Heart left ventricle (tissue), 16 donors: ENCODE measurements at regions not wholly inside any gene's neighbourhood (a gene's known extent, or its start where the extent isn't known, plus 50 kb on each side); places are given as distances from the start of the nearest gene placed in this dataset.
"Not testable (repeated sequence)": the region's sequence is repeated elsewhere in the genome, so short reads cannot be mapped to it uniquely, and the experiment has no call there.

ENCODE experiments used
- ATAC-seq, 4 donors: fragments of 200-7000 bp; cut with Tn5 transposase; one replicate each; pipeline ENCODE4 v1.9.1; 2020 to 2022; ENCODE audit warnings: moderate library complexity in 4 of 4, mild to moderate bottlenecking in 3 of 4, moderate number of reproducible peaks in 1 of 4
- DNase-seq, 5 donors: peaks; one replicate each; pipeline ENCODE4 v3.0.0-alpha.2; 2020
- H3K27ac ChIP-seq, 12 donors: fragments of 200-600 bp; sonication (generic) in 4 of 12; one replicate each; pipeline versions ENCODE4 v1.5.0 to v1.8.0; 2016 to 2022; ENCODE audit warnings: mild to moderate bottlenecking in 2 of 12
- H3K27me3 ChIP-seq, 9 donors: fragments of 200-600 bp; sonication (generic) in 2 of 9; one replicate each; pipeline versions ENCODE4 v1.5.1 to v1.8.0; 2016 to 2022; ENCODE audit warnings: mild to moderate bottlenecking in 3 of 9
- H3K36me3 ChIP-seq, 9 donors: fragments of 200-600 bp; sonication (generic) in 2 of 9; one replicate each; pipeline versions ENCODE4 v1.5.0 to v1.8.0; 2018 to 2022; ENCODE audit warnings: mild to moderate bottlenecking in 2 of 9
- H3K4me1 ChIP-seq, 12 donors: fragments of 200-600 bp; sonication (generic) in 4 of 12; one replicate each; pipeline versions ENCODE4 v1.5.0 to v1.8.0; 2016 to 2022; ENCODE audit warnings: mild to moderate bottlenecking in 3 of 12
- H3K4me3 ChIP-seq, 12 donors: fragments of 200-600 bp; sonication (generic) in 4 of 12; one replicate each; pipeline versions ENCODE4 v1.5.0 to v1.8.0; 2017 to 2022; ENCODE audit warnings: mild to moderate bottlenecking in 9 of 12, moderate library complexity in 4 of 12
- H3K9me3 ChIP-seq, 12 donors: fragments of 200-600 bp; sonication (generic) in 4 of 12; one replicate each; pipeline versions ENCODE4 v1.5.0 to v1.8.0; 2016 to 2022; ENCODE audit warnings: mild to moderate bottlenecking in 1 of 12
- POLR2A ChIP-seq, 2 donors: fragments of 450-650 bp; IDR thresholded peaks; one replicate each; pipeline ENCODE4 v1.6.1; 2017; ENCODE audit warnings: antibody characterized with exemption in 2 of 2, mild to moderate bottlenecking in 2 of 2, moderate library complexity in 2 of 2
- WGBS, 4 donors: extraction: QIAGEN DNeasy Blood & Tissue Kit in 2 of 4; methylation state at CpG; one replicate each; pipeline versions ENCODE4 v1.1.5 to v1.1.7; 2013 to 2018; 5-methylcytosine and 5-hydroxymethylcytosine counted together
- intact Hi-C, 10 donors: fragments of 100-400 bp; cut with DNase I; formaldehyde crosslinking; loops; one replicate each; pipeline versions ENCODE4 v1.11.1 to v1.14.2; 2022
- TF ChIP-seq, protein P1 (sequence below), 12 donors: fragments of 200-600 bp; sonication (generic) in 4 of 12; IDR thresholded peaks; one replicate each; pipeline versions ENCODE4 v1.5.0 to v1.8.0; 2018 to 2022; ENCODE audit warnings: antibody characterized with exemption in 12 of 12, mild to moderate bottlenecking in 5 of 12
- donor health status: ischemic (EF 13 %, LVEDD 7.1; RV severe dilation, severe dysfunction).
- donor health status: healthy with polysubstance abuse.
- donor health status: DM: no; HTN: yes; CAD: no.
- donor health status: DM: no; HTN: no; CAD: no.
- donor health status: ischemic (EF 25% LVEDD 6.9; RV normal size, moderate dysfunction).
- donor health status: ischemic (EF 25% LVEDD 5.7; RV mildly dilated, moderate dysfunction).
- donor health status: healthy.
- donor health status: DM: yes; HTN: yes; CAD: no.
- donor health status: ischemic (EF 35%, LVEDD 5.7; RV mildly dilated, moderate dysfunction).
- donor health status: nonischemic (EF 11% LVEDD 7.7; RV severe dilation, severe dysfunction).
- donor health status: DM: yes; HTN: yes; CAD: no.
- donor health status: PGD.
- donor health status: ischemic (EF 29% LVEDD 5.4; RV normal size, mild dysfunction).
- donor health status: nonischemic (EF 23%, LVEDD 6.1; RV moderate dilation, normal function).

DNA sequence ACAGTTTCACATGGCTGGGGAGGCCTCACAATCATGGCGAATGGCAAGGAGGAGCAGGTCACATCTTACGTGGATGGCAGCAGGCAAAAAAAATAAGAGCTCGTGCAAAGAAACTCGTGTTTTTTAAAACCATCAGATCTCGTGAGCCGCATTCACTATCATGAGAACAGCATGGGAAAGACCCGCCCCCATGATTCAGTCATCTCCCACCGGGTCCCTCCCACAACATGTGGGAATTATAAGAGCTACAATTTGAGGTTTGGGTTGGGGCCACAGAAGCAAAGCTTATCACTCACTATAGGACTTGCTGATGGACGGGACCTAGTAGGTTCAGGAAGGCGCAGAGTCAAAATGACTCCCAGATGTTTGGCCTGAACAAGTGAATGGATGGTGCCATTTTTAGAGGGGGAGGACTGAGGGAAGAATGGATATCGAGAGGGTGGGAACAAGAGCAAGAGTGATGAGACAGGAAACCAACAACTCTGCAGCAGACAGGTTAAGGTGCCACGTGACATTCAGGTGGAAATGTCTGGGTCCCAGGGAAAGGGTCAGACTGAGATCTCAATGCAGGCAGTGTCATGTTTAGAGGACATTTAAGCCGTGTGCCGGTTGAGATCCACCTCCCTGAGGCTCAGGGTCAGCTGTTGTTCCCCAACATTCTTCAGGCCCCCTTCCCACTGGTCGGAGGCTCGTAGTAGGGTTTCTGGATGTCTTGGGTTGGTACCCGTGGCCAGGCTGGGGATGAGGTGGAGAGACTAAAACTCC is 85.7 kb downstream of the MYCN start:
- no peaks in the 10 kb centered on the region for H3K9me3 ChIP-seq
- H3K36me3 ChIP-seq = no peaks in the 10 kb centered on the region
- H3K27me3 ChIP-seq = peaks cover 0 to 17% (median 3%) of the 10 kb centered on the region in 9 donors
- 81 to 85% (median 82%) methylated on average over 17 of the region's 17 CpGs for WGBS, 4 donors
- no peak for ATAC-seq
- H3K27ac ChIP-seq = no peak overlapping the region
- no peaks in the 10 kb centered on the region for H3K4me1 ChIP-seq
- TF ChIP-seq POLR2A (IDR thresholded peaks at IDR 0.05) = no peak
- TF ChIP-seq, protein P1, sequence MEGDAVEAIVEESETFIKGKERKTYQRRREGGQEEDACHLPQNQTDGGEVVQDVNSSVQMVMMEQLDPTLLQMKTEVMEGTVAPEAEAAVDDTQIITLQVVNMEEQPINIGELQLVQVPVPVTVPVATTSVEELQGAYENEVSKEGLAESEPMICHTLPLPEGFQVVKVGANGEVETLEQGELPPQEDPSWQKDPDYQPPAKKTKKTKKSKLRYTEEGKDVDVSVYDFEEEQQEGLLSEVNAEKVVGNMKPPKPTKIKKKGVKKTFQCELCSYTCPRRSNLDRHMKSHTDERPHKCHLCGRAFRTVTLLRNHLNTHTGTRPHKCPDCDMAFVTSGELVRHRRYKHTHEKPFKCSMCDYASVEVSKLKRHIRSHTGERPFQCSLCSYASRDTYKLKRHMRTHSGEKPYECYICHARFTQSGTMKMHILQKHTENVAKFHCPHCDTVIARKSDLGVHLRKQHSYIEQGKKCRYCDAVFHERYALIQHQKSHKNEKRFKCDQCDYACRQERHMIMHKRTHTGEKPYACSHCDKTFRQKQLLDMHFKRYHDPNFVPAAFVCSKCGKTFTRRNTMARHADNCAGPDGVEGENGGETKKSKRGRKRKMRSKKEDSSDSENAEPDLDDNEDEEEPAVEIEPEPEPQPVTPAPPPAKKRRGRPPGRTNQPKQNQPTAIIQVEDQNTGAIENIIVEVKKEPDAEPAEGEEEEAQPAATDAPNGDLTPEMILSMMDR (IDR thresholded peaks at IDR 0.05) = no peak
- intact Hi-C loops = no loop called here
- DNase-seq = no peak
- no peak overlapping the region for H3K4me3 ChIP-seq

DNA sequence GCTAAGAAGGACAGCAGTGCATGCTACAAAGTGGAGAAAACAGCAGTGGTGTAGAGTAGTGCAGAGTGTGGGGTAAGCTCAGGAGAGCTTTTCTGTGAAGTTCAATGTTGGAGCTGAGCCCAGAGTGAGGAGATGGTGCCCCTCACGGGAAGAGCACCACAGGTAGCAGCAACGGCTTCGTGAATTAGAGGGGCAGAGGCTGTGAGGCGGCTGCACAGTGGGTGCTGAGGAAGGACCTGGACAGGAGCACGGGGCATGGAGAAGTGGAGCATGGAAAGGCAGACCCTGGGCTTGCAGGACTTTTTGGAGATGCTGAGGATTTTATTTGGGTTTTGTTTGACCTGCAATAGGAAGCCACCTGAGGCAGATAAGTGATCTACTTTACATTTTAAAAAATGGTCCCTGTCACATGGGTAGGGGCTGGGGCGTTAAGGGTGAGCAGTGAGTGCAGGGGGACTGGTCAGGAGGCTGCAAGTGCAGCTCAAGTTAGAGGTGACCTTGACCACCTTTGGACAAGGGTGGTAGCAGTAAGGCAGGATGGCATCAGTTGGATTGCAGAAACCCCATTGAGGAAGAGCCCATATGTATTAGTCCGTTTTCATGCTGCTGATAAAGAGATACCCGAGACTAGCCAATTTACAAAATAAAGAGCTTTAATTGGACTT is 85.0 kb downstream of the MYCN start:
- WGBS, 4 donors = 65 to 74% (median 73%) methylated on average over 8 of the region's 8 CpGs
- intact Hi-C loops = no loop called here

DNA sequence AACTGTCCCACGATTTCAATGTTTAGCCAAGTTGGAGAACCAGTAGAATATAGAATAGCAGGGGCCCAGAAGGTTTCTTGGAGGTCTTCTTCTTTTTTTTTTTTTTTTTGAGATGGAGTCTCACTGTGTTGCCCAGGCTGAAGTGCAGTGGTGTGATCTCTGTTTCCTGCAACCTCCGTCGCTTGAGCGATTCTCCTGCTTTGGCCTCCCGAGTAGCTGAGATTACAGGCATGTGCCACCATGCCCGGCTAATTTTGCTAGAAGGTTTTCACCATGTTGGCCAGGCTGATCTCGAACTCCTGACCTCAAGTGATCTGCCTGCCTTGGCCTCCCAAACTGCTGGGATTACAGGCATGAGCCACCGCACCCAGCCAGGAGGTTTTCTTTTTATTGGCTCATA is 84.3 kb downstream of the MYCN start:
- H3K4me1 ChIP-seq, intact Hi-C loops, H3K4me3 ChIP-seq, DNase-seq, ATAC-seq, H3K36me3 ChIP-seq, H3K27ac ChIP-seq, H3K9me3 ChIP-seq: not testable (repeated sequence)
- WGBS, 4 donors = 81 to 94% (median 93%) methylated on average over 8 of the region's 8 CpGs
- peaks cover 0 to 22% (median 3%) of the 10 kb centered on the region in 9 donors for H3K27me3 ChIP-seq

More for the DNA sequence above, 85.0 kb downstream of the MYCN start:
- Histone ChIP-seq H3K27me3 (peaks cover 0 to 21% (median 3%) of the 10 kb centered on the region in 9 donors), H3K4me1 (no peaks in the 10 kb centered on the region), H3K9me3 (no peaks in the 10 kb centered on the region), H3K36me3 (no peaks in the 10 kb centered on the region), H3K4me3 (no peak overlapping the region), H3K27ac (no peak overlapping the region)
- DNase-seq (no peak), ATAC-seq (no peak)
- TF ChIP-seq, protein P1 (IDR thresholded peaks at IDR 0.05) = no peak

DNA sequence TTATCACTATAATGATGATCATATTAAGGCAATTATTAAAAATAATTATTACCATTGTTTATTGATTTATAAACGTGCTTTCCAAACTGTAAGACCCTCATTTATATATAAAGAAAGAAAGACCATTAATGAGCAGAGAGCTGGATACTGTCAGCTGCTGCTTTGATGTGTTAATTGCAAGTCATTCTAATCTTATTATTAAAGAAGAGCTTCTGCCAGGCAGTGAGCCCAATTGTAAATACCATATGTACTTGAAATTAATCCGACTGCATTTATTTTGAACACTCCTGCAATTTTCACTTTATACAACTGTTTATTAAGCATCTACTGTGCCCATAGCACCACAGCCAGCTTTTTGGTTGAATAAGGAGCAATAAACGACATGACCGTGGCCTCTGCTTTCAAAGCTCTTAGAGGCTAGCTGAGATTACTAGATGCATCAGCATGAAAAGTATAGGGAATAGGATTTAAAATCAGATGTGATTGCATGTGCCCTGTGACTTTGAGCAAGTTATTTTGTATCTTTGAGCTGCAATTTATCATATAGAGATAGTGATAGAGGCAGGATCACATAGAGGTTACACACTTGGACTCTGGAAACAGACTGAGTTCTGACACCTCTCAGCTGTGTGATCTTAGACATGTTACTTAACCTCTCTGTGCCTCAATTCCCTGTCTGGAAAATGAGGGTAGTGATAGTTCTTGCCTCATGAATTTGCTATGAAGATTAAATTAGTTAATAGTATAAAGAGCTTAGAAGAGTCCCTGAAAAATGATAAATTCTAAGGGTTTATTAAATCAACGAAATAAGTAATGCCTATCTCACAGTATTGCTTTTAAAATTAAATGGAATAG is 83.4 kb downstream of the MYCN start:
- no peaks in the 10 kb centered on the region for H3K4me1 ChIP-seq
- H3K27me3 ChIP-seq = peaks cover 0 to 22% (median 3%) of the 10 kb centered on the region in 9 donors
- no peak for ATAC-seq
- no peak overlapping the region for H3K4me3 ChIP-seq
- TF ChIP-seq, protein P1 (IDR thresholded peaks at IDR 0.05) = no peak
- no peak for TF ChIP-seq POLR2A (IDR thresholded peaks at IDR 0.05)
- intact Hi-C loops = no loop called here
- WGBS, 4 donors = 64 to 74% (median 73%) methylated on average over 5 of the region's 5 CpGs
- no peak overlapping the region for H3K27ac ChIP-seq
- no peaks in the 10 kb centered on the region for H3K36me3 ChIP-seq
- no peak for DNase-seq
- H3K9me3 ChIP-seq = no peaks in the 10 kb centered on the region
